Endothelial cell of umbilical vein (primary cell): ENCODE measurements at regions not wholly inside any gene's neighbourhood (a gene's known extent, or its start where the extent isn't known, plus 50 kb on each side); places are given as distances from the start of the nearest gene placed in this dataset.

Experiments
- BruUV-seq: library from RNA; stranded (reverse); fragments of 400-500 nt; replicated peaks from 2 replicates; lab custom pipeline; 2021; lab: Mats Ljungman, UMichigan
- CTCF ChIA-PET: fragments of 300-600, 350-600 bp; sonication (Branson Sonifier 250); formaldehyde crosslinking; loops from one replicate; lab custom pipeline; 2021; ENCODE audit warnings: antibody characterized with exemption, inconsistent platforms; lab: Charles Lee
- POLR2A ChIA-PET: fragments of 300-600, 350-600 bp; sonication (Branson Sonifier 250); formaldehyde crosslinking; loops from one replicate; lab custom pipeline; 2021; ENCODE audit warnings: antibody characterized with exemption, inconsistent platforms; lab: Charles Lee
- DNase-seq: peaks from one replicate; pipeline ENCODE4 v3.0.0-alpha.2; 2011; ENCODE audit warnings: low read depth, low spot score
- FAIRE-seq: peaks from 2 replicates; lab custom pipeline; 2011; peaks lifted over from hg19 to GRCh38; lab: Jason Lieb, UNC
- H2AFZ ChIP-seq: 2 replicates; pipeline ENCODE4 v1.6.0; 2012; ENCODE audit warnings: low read depth, low read length, control low read depth, inconsistent platforms
- H3K27ac ChIP-seq: 2 replicates; pipeline ENCODE4 v1.5.1; 2011; ENCODE audit warnings: low read depth, mild to moderate bottlenecking, control low read depth, low read length, moderate library complexity; ENCODE audit not compliant: insufficient read depth
- H3K27me3 ChIP-seq, 2 experiments: 2 replicates each; pipeline versions ENCODE4 v1.6.0 to v1.6.1; 2011; ENCODE audit warnings: low read length in 2 of 2, mixed read lengths in 1 of 2; ENCODE audit not compliant: control insufficient read depth in 2 of 2, insufficient read depth in 2 of 2
- H3K36me3 ChIP-seq, 2 experiments: 2 replicates in 1 of 2; 3 replicates in 1 of 2; pipeline ENCODE4 v1.5.1; 2011; ENCODE audit warnings: low read length in 2 of 2, mild to moderate bottlenecking in 1 of 2, moderate library complexity in 1 of 2; ENCODE audit not compliant: control insufficient read depth in 2 of 2, insufficient read depth in 2 of 2; ENCODE audit errors: extremely low read depth in 1 of 2
- H3K4me1 ChIP-seq: 3 replicates; pipeline ENCODE4 v1.5.1; 2011; ENCODE audit warnings: mild to moderate bottlenecking, low read length; ENCODE audit not compliant: control insufficient read depth, insufficient read depth; ENCODE audit errors: extremely low read depth
- H3K4me2 ChIP-seq: 2 replicates; pipeline ENCODE4 v1.6.1; 2011; ENCODE audit warnings: low read length, control low read depth, mixed read lengths; ENCODE audit not compliant: insufficient read depth
- H3K4me3 ChIP-seq, 3 experiments: fragments of 200-600 bp in 1 of 3; sonication (generic), shearing (Covaris generic) in 1 of 3; replicated peaks in 1 of 3; 2 replicates each; pipeline ENCODE4 v1.5.1; 2011 to 2016; ENCODE audit warnings: control low read depth in 3 of 3, low read length in 3 of 3, mild to moderate bottlenecking in 2 of 3, inconsistent platforms in 1 of 3, low read depth in 1 of 3, moderate library complexity in 1 of 3; ENCODE audit not compliant: insufficient read depth in 1 of 3
- H3K79me2 ChIP-seq: 2 replicates; pipeline ENCODE4 v1.6.0; 2012; ENCODE audit warnings: low read length, inconsistent platforms; ENCODE audit not compliant: control insufficient read depth, insufficient read depth
- H3K9ac ChIP-seq: replicated peaks from 2 replicates; pipeline ENCODE3; 2011; ENCODE audit warnings: low read length, control low read depth; ENCODE audit not compliant: insufficient read depth; ENCODE audit errors: extremely low read depth
- H3K9me1 ChIP-seq: replicated peaks from 3 replicates; pipeline ENCODE4 v1.6.0; 2011; ENCODE audit warnings: mild to moderate bottlenecking, low read length; ENCODE audit not compliant: control insufficient read depth, insufficient read depth; ENCODE audit errors: extremely low read depth
- H3K9me3 ChIP-seq: replicated peaks from 2 replicates; pipeline ENCODE4 v1.5.1; 2012; ENCODE audit warnings: low read length, inconsistent platforms; ENCODE audit not compliant: control insufficient read depth, insufficient read depth
- H4K20me1 ChIP-seq: replicated peaks from 2 replicates; pipeline ENCODE3; 2011; ENCODE audit warnings: mild to moderate bottlenecking, low read length; ENCODE audit not compliant: control insufficient read depth, insufficient read depth; ENCODE audit errors: extremely low read depth
- EZH2 ChIP-seq: IDR thresholded peaks from 2 replicates; pipeline ENCODE4 v1.6.1; 2012; ENCODE audit warnings: borderline replicate concordance, low read depth, mild to moderate bottlenecking, moderate library complexity, low read length, inconsistent platforms; ENCODE audit not compliant: severe bottlenecking
- FOS ChIP-seq: IDR thresholded peaks from 2 replicates; pipeline ENCODE4 v1.6.1; 2011; ENCODE audit warnings: mild to moderate bottlenecking, low read length, moderate library complexity, borderline replicate concordance; ENCODE audit not compliant: insufficient read depth
- GATA2 ChIP-seq: IDR thresholded peaks from 2 replicates; pipeline ENCODE4 v1.7.0; 2011; ENCODE audit warnings: low read depth, mild to moderate bottlenecking, moderate library complexity, mixed read lengths, low read length; ENCODE audit not compliant: insufficient read length, insufficient read depth
- JUN ChIP-seq: IDR thresholded peaks from 2 replicates; pipeline ENCODE4 v1.6.1; 2011; ENCODE audit warnings: borderline replicate concordance, low read depth; ENCODE audit not compliant: insufficient read length, insufficient read depth
- MYC ChIP-seq: IDR thresholded peaks from one replicate; pipeline ENCODE4 v1.6.1; 2011; ENCODE audit warnings: mild to moderate bottlenecking, low read depth, low read length
- POLR2A ChIP-seq: IDR thresholded peaks from 2 replicates; pipeline ENCODE4 v1.6.1; 2012; ENCODE audit warnings: low read depth, mild to moderate bottlenecking, control low read depth, low read length
- POLR2AphosphoS5 ChIP-seq: IDR thresholded peaks from 2 replicates; pipeline ENCODE4 v1.6.1; 2012; ENCODE audit warnings: low read depth, mild to moderate bottlenecking, control low read depth, low read length, moderate library complexity; ENCODE audit not compliant: insufficient read depth
- dilution Hi-C: fragments of 300-500 bp; cut with MboI; formaldehyde crosslinking; loops from one replicate; pipeline ENCODE4 v1.15.0; 2019; ENCODE audit warnings: low sequenced_read_pairs; ENCODE audit not compliant: extremely low pct_ligation_motif_present
- intact Hi-C: fragments of 100-400 bp; cut with micrococcal nuclease; formaldehyde crosslinking; loops from one replicate; pipeline ENCODE4 v1.10.0; 2022
- TF ChIP-seq, protein P1 (sequence below): IDR thresholded peaks from 2 replicates; pipeline ENCODE4 v1.6.1; 2011; ENCODE audit not compliant: insufficient read depth, insufficient read length
- TF ChIP-seq, protein P2 (sequence below), 2 donors: IDR thresholded peaks; 1 replicate in 1 of 2; 2 replicates in 1 of 2; pipeline ENCODE4 v1.5.1; 2011; ENCODE audit warnings: low read length in 2 of 2, mild to moderate bottlenecking in 2 of 2, moderate library complexity in 2 of 2, control low read depth in 1 of 2, inconsistent platforms in 1 of 2, low read depth in 1 of 2; ENCODE audit not compliant: insufficient read depth in 1 of 2; ENCODE audit errors: extremely low read depth in 1 of 2

DNA sequence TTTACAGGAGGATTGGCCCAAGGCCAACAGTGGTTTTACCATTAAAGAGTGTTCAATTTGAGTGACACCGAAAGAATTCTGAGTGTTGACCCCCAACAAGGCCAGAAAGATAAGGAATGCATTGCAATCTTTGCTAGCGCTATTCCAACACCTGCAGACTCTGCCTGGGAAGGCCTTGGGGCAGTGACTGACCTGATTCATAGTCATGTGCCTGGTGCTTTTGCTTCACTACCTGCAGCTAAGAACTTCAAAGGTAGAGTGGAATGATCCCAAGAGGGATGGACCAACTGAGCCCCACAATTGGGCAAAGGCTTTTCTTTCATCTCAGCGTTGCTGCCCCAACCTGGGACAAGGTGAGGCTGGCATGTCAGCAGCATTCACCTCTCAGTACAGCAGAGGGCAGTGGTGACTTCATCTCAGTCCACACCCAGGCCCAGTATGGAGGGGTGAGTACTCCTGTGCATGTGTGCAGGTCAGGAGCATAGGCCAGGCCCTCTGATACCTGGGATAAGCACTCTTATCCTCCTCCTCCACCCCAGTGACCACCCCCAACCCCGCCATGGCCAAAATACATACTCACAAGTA, 149.6 kb upstream of the GNAO1 start:
- intact Hi-C loops: no loop called here
- ChIA-PET POLR2A (no interaction called here), CTCF (no interaction called here)

More for the DNA sequence above, 149.6 kb upstream of the GNAO1 start:
- Histone ChIP-seq H3K4me3 (no peak overlapping the region), H3K4me1 (no peaks in the 10 kb centered on the region), H2AFZ (no peak overlapping the region), H3K4me2 (no peak overlapping the region), H3K36me3 (no peaks in the 10 kb centered on the region), H3K9me3 (peaks cover 2% of the 10 kb centered on the region), H3K79me2 (no peaks in the 10 kb centered on the region), H3K27ac (no peak overlapping the region), H3K9ac (no peak overlapping the region), H3K9me1 (no peaks in the 10 kb centered on the region), H4K20me1 (no peaks in the 10 kb centered on the region), H3K27me3 (no peaks in the 10 kb centered on the region)
- no peak for DNase-seq
- no TSS peak for BruUV-seq
- dilution Hi-C loops: no loop called here
- TF ChIP-seq, protein P1, sequence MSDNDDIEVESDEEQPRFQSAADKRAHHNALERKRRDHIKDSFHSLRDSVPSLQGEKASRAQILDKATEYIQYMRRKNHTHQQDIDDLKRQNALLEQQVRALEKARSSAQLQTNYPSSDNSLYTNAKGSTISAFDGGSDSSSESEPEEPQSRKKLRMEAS: no peak
- TF ChIP-seq JUN (no peak), POLR2A (no peak), GATA2 (no peak), MYC (no peak), POLR2AphosphoS5 (no peak), EZH2 (no peak), FOS (no peak)
- TF ChIP-seq, protein P2, sequence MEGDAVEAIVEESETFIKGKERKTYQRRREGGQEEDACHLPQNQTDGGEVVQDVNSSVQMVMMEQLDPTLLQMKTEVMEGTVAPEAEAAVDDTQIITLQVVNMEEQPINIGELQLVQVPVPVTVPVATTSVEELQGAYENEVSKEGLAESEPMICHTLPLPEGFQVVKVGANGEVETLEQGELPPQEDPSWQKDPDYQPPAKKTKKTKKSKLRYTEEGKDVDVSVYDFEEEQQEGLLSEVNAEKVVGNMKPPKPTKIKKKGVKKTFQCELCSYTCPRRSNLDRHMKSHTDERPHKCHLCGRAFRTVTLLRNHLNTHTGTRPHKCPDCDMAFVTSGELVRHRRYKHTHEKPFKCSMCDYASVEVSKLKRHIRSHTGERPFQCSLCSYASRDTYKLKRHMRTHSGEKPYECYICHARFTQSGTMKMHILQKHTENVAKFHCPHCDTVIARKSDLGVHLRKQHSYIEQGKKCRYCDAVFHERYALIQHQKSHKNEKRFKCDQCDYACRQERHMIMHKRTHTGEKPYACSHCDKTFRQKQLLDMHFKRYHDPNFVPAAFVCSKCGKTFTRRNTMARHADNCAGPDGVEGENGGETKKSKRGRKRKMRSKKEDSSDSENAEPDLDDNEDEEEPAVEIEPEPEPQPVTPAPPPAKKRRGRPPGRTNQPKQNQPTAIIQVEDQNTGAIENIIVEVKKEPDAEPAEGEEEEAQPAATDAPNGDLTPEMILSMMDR (IDR thresholded peaks at IDR 0.05; ENCODE audit: extremely low read depth in 1 of 2, insufficient read depth in 1 of 2, low read depth in 1 of 2, low read length in 2 of 2): no peak
- FAIRE-seq: no peak
